GM18873 (cell line): ENCODE measurements at regions not wholly inside any gene's neighbourhood (a gene's known extent, or its start where the extent isn't known, plus 50 kb on each side); places are given as distances from the start of the nearest gene placed in this dataset.
"Not testable (repeated sequence)": the region's sequence is repeated elsewhere in the genome, so short reads cannot be mapped to it uniquely, and the experiment has no call there.

Source experiments
- ATAC-seq: cut with Tn5 transposase; IDR thresholded peaks from one replicate; pipeline ENCODE4 v1.9.1; 2021; ENCODE audit warnings: mild to moderate bottlenecking, moderate library complexity, moderate number of reproducible peaks; ENCODE audit not compliant: unreplicated experiment, low FRiP score

GRCh38 chr4:189202182-189202868, 738.3 kb upstream of the FRG1 start:
- no peak for ATAC-seq

DNA sequence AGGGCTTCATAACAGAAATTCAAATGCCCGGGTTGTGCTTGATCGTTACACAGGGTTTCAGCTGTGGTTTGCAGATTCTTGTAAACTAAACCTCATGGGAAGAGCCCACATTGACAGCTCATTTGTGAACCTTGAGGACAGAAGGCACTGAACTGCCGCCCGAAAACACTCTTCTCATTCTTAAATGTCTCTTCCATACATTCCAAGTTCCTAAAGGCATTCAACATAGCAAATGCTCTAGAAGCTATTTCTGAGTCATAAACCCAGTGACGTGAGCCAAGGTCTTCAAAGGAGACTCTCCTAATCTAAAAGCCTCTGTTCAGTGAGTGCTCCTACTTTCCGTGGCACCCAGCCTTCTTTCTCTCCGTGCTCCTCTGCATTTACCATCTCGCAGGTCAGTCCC, 737.8 kb upstream of the FRG1 start:
- no peak for ATAC-seq

- no peak for ATAC-seq
Observed at GRCh38 chr4:189204616-189205015, 736.1 kb upstream of the FRG1 start.

DNA sequence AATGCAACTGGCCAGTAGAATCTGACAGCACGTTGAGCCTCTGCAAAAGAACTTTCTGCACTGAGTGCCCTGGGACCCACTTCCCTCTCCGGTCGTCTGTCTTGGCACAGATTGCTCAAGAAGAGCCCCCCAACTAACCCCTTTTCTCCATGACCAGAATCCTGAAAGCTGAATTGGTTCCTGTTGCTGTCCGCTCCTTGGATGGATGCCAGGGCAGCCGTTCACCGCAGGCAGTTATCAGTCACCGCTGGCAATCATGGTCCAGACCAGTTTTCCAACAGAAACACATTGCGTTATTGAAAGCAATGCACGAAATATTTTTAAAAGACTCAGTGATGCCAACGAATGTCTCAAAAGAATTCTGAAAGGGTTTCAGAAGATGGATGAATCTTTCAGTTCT, 733.7 kb upstream of the FRG1 start:
- ATAC-seq, result no peak

DNA sequence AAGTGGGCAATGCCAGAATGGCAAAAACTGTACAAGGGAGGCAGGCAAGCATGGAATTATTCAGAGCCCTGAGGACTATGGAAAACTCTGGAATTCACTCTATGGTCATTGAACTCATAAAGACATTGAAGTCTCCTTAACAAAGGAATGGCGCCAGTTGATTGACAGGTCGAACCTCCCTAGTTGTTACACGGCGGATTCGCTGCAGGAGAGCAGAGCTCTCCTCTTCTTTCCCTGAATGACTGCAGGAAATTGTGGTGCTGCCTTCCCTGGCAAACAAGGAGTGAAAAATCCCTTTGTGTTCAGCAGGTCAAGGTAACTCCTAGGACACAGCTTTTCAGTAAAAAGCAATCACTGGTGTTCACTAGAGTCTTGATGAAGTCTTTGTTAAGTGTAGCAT, 732.8 kb upstream of the FRG1 start:
- ATAC-seq, result no peak

DNA sequence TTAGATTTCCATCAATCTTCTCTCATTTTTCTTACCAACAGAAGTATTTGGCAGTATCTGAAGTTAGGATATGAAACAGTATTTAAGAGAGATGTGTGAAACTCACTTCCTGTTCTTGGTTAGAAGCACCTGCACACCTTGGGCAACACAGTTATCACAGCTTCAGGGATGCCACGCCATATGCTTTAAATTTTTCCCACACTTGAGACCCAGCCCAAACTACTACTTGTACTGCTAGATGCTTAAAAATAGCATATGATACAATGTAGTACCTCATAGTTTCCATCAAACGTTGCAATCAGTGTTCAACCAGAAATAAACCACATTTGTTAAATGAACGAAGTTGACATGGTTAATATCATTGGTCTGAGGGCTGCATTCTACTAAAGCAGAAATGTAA, 725.1 kb upstream of the FRG1 start:
- ATAC-seq, result no peak

DNA sequence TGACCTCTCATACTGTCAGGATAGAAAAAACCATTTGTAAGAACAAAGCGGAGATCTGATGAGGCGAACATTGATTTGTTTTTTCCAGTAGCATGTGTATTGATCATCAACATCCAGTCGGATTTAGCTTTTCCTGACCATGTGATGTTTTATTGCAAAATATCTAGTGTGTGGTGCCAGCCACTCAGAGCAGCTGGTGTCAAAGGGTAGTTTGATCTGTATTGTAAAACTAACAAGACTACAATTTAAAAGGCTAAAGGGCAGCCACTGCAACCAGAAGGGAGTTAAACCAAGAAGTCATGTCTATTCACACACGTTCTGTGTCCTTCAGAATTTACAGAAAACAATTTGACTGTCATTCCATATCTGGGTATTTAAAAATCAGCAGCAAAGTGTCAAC, 719.0 kb upstream of the FRG1 start:
- no peak for ATAC-seq

DNA sequence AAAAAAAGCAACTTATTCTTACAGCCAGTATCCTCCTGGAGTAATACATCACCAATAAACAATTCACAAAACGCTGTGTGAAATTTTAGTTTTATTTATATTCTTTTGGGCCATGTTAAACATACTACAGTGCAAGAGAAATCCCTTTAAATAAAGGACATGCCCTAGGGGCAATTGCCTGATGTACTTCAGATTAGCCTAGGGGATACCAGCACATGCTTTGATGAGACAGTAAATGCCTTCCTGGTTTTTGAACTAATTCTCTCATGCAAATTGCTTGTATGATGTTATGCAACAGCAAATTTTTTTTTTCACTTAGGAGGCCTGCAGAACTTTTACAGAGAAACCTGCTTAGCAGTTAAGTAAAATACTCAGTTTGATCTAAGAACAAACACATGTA, 711.9 kb upstream of the FRG1 start:
- ATAC-seq, result no peak

DNA sequence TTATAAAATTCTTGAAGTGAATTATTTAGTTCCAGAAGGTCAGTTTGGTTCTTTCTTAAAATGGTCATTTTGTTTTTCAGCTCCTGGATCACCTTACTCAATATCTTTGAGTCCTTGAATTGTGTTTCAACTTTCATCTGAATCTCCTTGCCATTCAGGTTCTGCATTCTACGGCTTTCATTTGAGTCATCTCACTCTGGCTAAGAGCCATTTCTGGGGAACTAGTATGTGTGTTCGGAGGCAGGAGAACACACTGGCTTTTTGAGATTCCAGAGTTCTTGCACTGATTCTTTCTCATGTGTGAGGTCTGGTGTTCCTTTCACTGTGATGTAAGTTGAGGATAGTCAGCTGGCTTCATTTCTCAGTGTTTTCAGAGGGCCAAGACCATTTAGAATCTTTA, 708.4 kb upstream of the FRG1 start:
- no peak for ATAC-seq

GRCh38 chr4:189233754-189234153, 706.9 kb upstream of the FRG1 start:
- ATAC-seq, result not testable (repeated sequence)

- not testable (repeated sequence) for ATAC-seq
Observed at GRCh38 chr4:189234948-189235347, 705.7 kb upstream of the FRG1 start.

GRCh38 chr4:189235599-189235998, 705.1 kb upstream of the FRG1 start:
- ATAC-seq, result no peak

DNA sequence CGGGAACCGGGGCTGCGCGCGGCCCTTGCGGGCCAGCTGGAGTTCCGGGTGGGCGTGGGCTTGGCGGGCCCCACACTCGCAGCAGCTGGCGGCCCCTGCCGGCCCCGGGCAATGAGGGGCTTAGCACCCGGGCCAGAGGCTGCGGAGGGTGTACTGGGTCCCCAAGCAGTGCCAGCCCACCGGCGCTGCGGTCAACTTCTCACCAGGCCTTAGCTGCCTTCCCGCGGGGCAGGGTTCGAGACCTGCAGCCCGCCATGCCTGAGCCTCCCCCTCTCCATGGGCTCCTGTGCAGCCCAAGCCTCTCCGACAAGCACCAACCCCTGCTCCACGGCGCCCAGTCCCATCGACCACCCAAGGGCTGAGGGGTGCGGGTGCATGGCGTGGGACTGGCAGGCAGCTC, 704.4 kb upstream of the FRG1 start:
- ATAC-seq, result not testable (repeated sequence)

DNA sequence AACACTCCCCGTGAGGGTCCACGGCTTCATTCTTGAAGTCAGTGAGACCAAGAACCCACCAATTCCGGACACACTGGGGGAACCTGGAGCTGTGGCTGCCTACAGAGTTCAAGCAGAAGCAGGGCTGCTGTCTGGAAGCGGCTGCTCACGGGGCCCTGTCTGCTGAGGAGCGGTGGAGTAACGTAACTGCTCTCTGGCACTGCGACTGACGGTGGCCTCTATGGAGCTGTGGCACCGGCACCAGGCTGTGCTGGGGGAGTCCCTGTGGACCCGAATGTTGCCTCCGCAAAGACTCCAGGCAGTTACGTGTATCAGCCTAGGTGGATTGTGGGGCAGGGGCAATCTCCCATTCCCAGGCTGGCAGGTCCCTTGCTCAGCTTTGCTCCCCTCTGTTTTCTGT, 703.3 kb upstream of the FRG1 start:
- no peak for ATAC-seq

DNA sequence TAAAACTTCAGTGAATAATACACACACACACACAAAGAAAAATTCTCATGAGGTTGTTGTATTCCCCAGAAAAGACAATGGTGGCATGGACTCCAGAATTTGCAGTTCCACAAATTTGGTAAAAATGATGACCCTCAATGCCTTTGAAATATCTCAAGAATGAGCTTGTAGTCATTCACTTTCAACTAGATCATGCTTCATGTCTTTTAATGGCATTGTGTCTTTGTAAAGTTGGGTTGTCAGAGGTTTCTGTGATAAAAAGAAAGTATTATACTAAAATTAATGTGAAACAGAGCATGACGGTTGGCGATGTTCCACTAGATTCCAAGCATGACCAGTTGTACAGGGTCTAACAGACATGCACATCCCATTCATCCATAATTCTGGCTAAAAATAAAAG, 685.0 kb upstream of the FRG1 start:
- no peak for ATAC-seq

GRCh38 chr4:189261475-189261874, 679.2 kb upstream of the FRG1 start:
- ATAC-seq, result no peak

DNA sequence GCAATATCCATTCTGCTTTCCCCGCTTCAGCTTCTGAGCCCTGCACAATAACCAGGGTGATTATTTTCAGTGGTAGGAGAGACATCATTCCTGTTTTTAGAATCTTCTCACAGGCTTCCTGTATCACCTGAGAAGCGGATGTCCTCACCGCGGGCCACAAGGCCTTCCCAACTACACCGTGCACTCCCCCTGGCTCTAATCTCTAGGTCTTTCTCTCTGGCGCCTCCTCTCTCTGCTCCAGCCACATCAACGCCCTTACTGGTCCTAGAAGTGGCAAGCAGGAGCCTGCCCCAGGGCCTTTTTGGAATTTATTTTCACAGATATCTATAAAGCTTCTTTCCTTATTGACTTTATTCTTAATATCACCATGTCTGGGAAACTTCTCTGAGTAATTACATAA, 675.2 kb upstream of the FRG1 start:
- ATAC-seq, result no peak

- ATAC-seq, result no peak
Observed at GRCh38 chr4:189267312-189267965, 673.2 kb upstream of the FRG1 start.

DNA sequence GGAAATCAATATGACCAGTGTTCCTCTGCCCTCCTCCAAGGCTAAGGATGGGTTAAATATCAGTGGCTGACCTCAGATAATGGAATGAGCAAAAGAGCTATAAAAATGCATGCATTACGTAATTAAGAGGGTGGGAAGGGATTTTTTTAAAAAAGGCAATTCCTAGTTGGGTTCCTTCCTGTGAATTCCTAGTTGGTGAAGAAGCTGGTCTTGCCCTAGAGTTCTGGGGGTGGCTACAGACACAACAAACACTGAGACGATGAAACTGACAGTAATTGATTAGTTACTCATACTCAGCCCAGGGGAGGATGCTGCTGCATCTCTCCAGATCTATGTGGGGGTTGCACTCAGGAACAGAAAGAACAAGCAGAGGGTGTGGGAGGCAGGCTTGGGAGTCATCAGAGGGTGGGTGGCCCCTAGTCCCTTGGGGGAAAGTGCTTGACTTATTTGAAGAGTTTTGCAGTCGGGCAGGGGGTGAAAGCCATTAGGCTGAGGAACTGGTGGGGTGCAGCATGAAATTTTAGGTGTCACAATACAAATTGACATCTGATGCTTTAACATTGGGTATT, 662.0 kb upstream of the FRG1 start:
- no peak for ATAC-seq

DNA sequence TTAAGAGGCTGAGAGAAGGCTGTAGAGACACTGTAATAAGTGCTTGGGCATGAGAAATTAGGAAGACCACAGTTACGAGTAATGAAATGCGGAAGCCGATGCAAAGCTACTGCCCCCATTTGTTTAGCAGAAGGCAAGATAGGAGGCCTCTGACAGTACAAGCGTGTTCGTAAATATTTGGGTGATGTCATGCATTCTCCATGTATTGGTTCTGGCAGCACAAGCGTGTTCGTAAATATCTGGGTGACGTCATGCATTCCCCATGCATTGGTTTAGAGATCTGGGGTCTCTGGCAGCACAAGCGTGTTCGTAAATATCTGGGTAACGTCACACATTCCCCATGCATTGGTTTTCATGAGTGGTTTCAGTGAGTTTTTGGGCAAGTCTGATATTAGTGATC, 661.5 kb upstream of the FRG1 start:
- ATAC-seq, result no peak

DNA sequence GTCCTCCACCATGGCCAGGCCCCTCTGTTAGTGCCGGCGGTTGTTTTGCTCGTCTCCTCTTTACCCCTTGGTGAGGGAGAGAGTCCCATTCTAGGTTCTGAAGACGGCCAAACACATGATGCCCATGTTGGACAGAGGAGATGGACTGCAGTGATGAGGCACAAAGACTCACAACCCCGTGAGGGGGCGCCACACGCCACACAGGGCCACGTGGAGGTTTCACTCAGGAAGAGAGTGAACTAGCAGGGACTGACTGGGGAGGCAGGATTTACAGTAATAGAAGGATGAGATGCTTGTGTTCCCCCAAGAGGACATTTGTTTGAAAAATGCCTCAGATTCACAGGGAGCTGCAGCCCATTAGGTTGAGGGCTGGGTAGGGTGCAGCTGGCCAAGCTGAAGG, 655.3 kb upstream of the FRG1 start:
- no peak for ATAC-seq

DNA sequence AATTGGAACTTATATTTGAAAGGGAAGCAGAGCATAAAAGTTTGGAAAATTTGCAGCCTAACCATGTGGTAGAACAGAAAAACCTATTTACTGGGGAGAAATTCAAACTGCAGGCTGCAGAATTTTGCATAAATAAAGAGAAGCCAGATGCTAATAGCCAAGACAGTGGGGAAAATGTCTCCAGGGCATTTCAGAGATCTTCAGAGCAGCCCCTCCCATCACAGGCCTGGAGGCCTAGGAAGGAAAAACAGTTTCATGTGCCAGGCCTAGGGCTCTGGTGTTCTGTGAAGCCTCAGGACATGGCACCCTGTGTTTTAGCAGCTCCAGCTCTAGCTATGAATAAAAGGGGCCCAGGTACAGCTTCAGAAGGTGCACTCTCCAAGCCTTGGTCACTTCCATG, 648.7 kb upstream of the FRG1 start:
- ATAC-seq, result no peak
